ENCODE measurements at regions not wholly inside any gene's neighbourhood (a gene's known extent, or its start where the extent isn't known, plus 50 kb on each side); places are given as distances from the start of the nearest gene placed in this dataset.

DNA sequence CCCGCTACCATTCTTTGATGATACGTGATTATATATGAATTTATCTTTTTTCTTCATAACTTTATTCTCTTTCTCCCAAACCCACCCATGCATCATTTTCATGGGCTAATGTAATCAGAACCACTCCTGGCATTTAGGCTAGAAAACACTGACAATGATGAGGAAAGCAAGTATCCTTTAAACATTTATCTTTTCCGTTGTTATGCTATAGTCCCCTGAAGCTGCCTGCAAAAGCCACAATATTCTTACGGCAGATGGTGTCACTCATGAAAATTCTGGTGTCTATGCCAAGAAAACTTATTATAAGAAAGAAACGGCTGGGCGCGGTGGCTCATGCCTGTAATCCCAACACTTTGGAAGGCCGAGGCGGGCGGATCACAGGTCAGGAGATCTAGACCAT, 221.8 kb upstream of the CTAGE1 start:
- TF ChIP-seq, protein P1, sequence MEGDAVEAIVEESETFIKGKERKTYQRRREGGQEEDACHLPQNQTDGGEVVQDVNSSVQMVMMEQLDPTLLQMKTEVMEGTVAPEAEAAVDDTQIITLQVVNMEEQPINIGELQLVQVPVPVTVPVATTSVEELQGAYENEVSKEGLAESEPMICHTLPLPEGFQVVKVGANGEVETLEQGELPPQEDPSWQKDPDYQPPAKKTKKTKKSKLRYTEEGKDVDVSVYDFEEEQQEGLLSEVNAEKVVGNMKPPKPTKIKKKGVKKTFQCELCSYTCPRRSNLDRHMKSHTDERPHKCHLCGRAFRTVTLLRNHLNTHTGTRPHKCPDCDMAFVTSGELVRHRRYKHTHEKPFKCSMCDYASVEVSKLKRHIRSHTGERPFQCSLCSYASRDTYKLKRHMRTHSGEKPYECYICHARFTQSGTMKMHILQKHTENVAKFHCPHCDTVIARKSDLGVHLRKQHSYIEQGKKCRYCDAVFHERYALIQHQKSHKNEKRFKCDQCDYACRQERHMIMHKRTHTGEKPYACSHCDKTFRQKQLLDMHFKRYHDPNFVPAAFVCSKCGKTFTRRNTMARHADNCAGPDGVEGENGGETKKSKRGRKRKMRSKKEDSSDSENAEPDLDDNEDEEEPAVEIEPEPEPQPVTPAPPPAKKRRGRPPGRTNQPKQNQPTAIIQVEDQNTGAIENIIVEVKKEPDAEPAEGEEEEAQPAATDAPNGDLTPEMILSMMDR (conservative IDR thresholded peaks at IDR 0.05; ENCODE audit: low read length) = no peak
- TF ChIP-seq EZH2phosphoT487 (IDR thresholded peaks at IDR 0.05; ENCODE audit: borderline replicate concordance) = no peak
